Adrenal gland (tissue), 9 donors: ENCODE measurements at regions not wholly inside any gene's neighbourhood (a gene's known extent, or its start where the extent isn't known, plus 50 kb on each side); places are given as distances from the start of the nearest gene placed in this dataset.
"Not testable (repeated sequence)": the region's sequence is repeated elsewhere in the genome, so short reads cannot be mapped to it uniquely, and the experiment has no call there.

Experiments
- DNase-seq, 7 donors: peaks; one replicate each; pipeline ENCODE4 v3.0.0-alpha.2; 2019 to 2020
- H3K27ac ChIP-seq, 5 donors: fragments of 200-600 bp; sonication (generic) in 4 of 5; 1 replicate in 3 of 5; 2 replicates in 2 of 5; pipeline versions ENCODE4 v1.5.1 to v1.8.0; 2016 to 2020; ENCODE audit warnings: mild to moderate bottlenecking in 1 of 5
- H3K27me3 ChIP-seq: fragments of 200-600 bp; 2 replicates; pipeline ENCODE4 v1.8.0; 2021
- H3K36me3 ChIP-seq, 2 donors: fragments of 200-600 bp; replicated peaks in 1 of 2; 1 replicate in 1 of 2; 2 replicates in 1 of 2; pipeline versions ENCODE4 v1.5.1 to v1.8.0; 2018 to 2022
- H3K4me1 ChIP-seq, 2 donors: fragments of 200-600 bp; replicated peaks in 1 of 2; 1 replicate in 1 of 2; 2 replicates in 1 of 2; pipeline versions ENCODE4 v1.5.1 to v1.8.0; 2018 to 2021
- H3K4me3 ChIP-seq, 4 donors: fragments of 200-600 bp; sonication (generic) in 3 of 4; one replicate each; pipeline ENCODE4 v1.5.1; 2016 to 2018
- H3K9me3 ChIP-seq, 3 donors: fragments of 200-600 bp; sonication (generic) in 1 of 3; replicated peaks in 1 of 3; 1 replicate in 2 of 3; 2 replicates in 1 of 3; pipeline versions ENCODE4 v1.5.1 to v1.8.0; 2016 to 2021
- WGBS, 4 donors: extraction: QIAGEN DNeasy Blood & Tissue Kit in 2 of 4; methylation state at CpG; one replicate each; pipeline versions ENCODE4 v1.1.5 to v1.1.7; 2013 to 2017; 5-methylcytosine and 5-hydroxymethylcytosine counted together
- intact Hi-C, 2 donors: fragments of 100-400 bp; cut with DNase I; formaldehyde crosslinking; loops; one replicate each; pipeline versions ENCODE4 v1.14.1 to v1.15.0; 2022 to 2023
- donor health status: healthy with polysubstance abuse.
- donor health status: Bipolar disorder and iron deficiency.
- donor health status: DM: yes; HTN: yes; CAD: no.
- donor health status: DM: no; HTN: no; CAD: no.
- donor health status: DM: no; HTN: no; CAD: no.

DNA sequence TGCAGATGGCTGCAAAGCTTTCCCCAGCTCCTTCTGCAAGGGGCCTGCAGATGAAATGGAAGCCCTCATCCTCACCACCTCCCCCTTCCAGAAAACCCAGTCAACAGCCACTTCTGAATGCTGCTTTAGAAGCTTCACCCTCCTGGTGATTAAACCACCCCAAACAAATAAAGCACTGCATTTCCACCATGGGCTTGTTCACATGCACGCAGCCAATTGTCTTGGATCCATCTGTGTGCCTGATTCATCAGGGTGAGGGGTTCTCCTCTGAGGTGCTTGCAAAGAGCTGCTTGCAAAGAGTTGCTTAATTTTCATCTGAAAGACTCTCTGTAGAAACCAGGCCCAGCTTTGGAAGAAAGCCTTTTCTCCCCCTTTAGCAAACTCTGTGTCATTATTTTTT is 184.0 kb upstream of the OSBPL11 start:
- intact Hi-C loops, H3K27ac ChIP-seq, H3K9me3 ChIP-seq, H3K27me3 ChIP-seq, DNase-seq, H3K4me3 ChIP-seq, H3K4me1 ChIP-seq, H3K36me3 ChIP-seq: not testable (repeated sequence)
- WGBS, 4 donors, result 69 to 100% (median 84%) methylated on average over 1 of the region's 1 CpG

DNA sequence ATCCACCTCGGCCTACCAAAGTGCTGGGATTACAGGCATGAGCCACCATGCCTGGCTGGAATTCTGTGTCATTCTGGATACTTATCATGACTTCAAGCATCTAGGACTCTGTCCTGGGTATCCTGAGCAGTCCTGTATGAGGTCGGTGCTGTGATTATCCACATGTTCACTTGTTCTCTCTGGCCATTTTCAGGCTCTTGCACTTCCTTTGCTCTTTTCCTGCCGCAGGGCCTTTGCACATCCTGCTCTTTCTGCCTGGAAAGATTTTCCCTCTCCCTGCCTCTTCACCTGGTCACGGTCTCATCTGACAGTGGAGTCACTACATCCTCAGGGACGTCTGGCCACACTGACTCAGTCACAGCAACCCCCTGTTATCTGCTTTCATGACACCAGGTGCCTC is 184.6 kb upstream of the OSBPL11 start:
- H3K4me3 ChIP-seq, H3K27me3 ChIP-seq, H3K4me1 ChIP-seq, DNase-seq, H3K9me3 ChIP-seq, H3K36me3 ChIP-seq, intact Hi-C loops, H3K27ac ChIP-seq: not testable (repeated sequence)
- 79 to 91% (median 85%) methylated on average over 5 of the region's 5 CpGs for WGBS, 4 donors

DNA sequence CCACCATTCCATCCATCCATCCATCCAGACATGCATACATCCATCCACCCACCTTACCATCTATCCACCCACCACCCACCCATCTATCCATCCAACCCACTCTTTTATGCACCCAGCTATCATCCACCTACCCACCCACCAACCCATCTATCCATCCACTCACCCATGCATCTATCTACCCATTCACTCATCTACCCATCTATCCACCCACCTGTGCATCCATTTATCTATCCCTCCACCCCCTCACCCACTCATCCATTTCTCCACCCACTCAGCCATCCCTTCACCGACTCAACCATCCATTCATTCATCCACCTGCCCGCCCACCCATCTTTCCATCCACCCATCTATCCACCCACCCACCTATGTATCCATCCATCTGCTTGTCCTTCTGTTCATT is 186.4 kb upstream of the OSBPL11 start:
- intact Hi-C loops, H3K9me3 ChIP-seq, H3K36me3 ChIP-seq, H3K27ac ChIP-seq, H3K4me3 ChIP-seq, H3K27me3 ChIP-seq, DNase-seq, H3K4me1 ChIP-seq: not testable (repeated sequence)
- 79 to 94% (median 85%) methylated on average over 2 of the region's 2 CpGs for WGBS, 4 donors

DNA sequence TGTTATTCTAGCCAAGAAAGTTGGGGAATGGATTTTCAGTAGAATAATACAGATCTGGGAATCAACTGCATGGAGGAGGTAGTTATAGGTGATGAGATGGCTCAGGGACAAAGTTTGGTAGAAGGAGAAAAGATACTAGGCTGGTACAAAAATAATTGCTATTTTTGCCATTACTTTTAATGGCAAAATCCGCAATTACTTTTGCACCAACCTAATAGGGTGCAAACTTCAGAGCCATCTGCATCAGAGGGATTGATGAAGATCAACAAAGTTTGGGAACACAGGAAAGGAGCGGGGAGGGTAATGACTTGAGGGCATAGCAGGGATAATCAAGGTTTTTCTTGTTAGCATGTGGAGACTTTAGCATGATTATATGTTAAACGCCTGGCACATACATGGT is 178.7 kb upstream of the ROPN1B start:
- H3K36me3 ChIP-seq, intact Hi-C loops, H3K4me3 ChIP-seq, H3K27ac ChIP-seq, H3K4me1 ChIP-seq, H3K27me3 ChIP-seq, H3K9me3 ChIP-seq, DNase-seq: not testable (repeated sequence)
- 85 to 93% (median 89%) methylated on average over 3 of the region's 3 CpGs for whole genome bisulfite sequencing, 4 donors

DNA sequence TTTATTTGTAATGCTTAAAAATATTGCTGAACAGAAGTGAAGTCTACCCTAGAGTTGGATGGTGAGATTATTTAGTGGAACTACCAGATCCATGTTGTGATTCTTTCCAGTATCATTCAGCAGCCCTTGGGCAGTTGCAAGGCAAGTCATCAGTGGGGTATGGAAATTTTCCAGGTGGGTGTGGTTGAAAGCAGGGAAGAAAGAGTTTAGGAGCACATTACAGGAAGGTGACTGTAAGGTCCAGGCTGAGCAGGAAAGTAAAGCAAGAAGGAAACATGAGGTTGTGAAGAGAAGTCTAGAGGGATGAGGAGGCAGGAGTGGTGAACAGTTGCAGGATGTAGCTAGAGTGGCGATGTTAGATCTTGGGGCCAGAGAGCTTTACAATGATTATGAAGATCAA is 178.0 kb upstream of the ROPN1B start:
- H3K27me3 ChIP-seq, intact Hi-C loops, H3K36me3 ChIP-seq, H3K4me3 ChIP-seq, DNase-seq, H3K27ac ChIP-seq, H3K9me3 ChIP-seq, H3K4me1 ChIP-seq: not testable (repeated sequence)
- WGBS, 4 donors, result 87 to 100% (median 95%) methylated on average over 1 of the region's 1 CpG

DNA sequence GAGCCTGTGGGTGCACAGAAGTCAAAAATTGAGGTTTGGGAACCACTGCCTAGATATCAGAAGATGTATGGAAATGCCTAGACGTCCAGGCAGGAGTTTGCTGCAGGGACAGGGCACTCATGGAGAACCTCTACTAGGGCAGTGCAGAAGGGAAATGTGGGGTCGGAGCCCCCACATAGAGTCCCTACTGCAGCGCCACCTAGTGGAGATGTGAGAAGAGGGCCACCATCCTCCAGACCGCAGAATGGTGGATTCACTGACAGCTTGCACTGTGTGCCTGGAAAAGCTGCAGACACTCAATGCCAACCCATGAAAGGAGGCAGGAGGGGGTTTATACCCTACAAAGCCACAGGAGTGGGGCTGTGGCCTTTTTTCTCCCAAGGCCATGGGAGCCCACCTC is 159.0 kb upstream of the ROPN1B start:
- H3K27me3 ChIP-seq, H3K36me3 ChIP-seq, intact Hi-C loops, H3K27ac ChIP-seq, H3K4me1 ChIP-seq, H3K4me3 ChIP-seq, H3K9me3 ChIP-seq, DNase-seq: not testable (repeated sequence)
- WGBS, 4 donors, result 45 to 62% (median 59%) methylated on average over 4 of the region's 4 CpGs

DNA sequence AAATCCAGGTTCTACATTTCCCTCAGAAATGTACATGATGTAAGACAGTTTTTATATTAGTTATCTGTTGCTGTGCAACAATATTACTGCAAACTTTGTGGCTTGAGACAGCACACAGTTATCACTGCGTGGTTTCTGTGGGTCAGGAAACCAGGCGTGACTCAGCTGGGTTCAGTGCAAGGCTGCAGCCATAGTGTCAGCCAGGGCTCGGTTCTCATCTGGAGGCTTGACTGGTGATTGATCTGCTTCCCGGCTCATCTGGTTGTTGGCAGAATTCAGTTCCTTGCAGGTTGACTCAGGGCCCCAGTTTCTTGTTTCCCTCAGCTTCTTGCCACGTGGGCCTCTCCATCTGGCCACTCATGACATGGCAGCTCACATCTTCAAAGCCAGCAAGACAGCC is 146.8 kb upstream of the ROPN1B start:
- peak in 1 of 7 donors; percentile 32 for DNase-seq
- intact Hi-C loops, H3K27me3 ChIP-seq, H3K9me3 ChIP-seq, H3K36me3 ChIP-seq, H3K4me3 ChIP-seq, H3K4me1 ChIP-seq, H3K27ac ChIP-seq: not testable (repeated sequence)
- 39 to 59% (median 51%) methylated on average over 5 of the region's 5 CpGs for WGBS, 4 donors

DNA sequence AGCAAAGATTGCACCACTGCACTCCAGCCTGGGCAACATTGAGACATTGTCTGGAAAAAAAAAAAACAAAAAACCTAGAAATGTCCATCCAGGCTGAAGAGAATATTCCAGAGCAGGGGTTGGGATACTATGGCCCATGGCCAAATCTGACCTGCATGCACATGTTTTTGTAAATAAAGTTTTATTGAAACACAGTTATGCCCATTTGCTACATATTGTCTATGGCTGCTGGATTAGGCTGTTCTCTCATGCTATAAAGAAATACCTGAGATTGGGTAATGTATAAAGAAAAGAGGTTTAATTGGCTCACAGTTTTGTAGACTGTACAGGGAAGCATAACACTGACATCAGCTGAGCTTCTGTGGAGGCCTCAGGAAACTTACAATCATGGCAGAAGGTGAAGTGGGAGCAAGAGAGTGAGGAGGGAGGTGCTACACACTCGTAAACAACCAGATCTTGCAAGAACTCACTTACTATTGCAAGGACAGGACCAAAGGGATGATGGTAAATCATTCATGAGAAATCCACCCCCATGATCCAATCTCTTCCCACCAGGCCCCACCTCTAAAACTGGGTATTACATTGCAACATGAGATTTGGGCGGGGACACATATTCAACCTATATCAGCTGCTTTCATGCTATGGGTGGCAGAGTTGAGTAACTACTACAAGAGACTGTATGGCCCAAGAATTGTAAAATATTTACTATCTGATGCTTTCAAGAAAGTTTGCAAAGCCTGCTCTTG is 137.8 kb upstream of the ROPN1B start:
- WGBS, 4 donors, result 91 to 100% (median 96%) methylated on average over 2 of the region's 2 CpGs
- DNase-seq, H3K4me3 ChIP-seq, H3K36me3 ChIP-seq, H3K27ac ChIP-seq, intact Hi-C loops, H3K9me3 ChIP-seq, H3K4me1 ChIP-seq, H3K27me3 ChIP-seq: not testable (repeated sequence)

DNA sequence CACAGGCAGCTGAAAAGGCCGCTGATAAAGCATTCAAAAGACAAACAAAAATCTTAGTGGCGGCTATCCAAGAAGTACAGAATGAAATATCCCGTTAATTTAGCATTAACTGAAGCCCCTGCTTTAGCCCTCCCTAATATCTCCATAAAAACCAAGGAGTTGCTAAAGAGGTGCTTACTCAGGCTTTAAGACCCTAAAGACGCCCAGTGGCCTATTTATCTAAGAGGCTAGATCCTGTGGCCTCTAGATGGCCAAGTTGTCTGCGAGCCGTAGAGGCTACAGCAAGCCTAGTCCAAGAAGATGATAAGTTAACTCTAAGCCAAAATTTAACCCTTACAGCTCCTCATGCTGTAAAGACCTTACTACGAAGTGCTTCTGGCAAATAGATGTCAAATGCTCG is 133.4 kb upstream of the ROPN1B start:
- WGBS, 4 donors, result 62 to 77% (median 66%) methylated on average over 6 to 8 of the region's 8 CpGs
- H3K27ac ChIP-seq, result not testable (repeated sequence)

DNA sequence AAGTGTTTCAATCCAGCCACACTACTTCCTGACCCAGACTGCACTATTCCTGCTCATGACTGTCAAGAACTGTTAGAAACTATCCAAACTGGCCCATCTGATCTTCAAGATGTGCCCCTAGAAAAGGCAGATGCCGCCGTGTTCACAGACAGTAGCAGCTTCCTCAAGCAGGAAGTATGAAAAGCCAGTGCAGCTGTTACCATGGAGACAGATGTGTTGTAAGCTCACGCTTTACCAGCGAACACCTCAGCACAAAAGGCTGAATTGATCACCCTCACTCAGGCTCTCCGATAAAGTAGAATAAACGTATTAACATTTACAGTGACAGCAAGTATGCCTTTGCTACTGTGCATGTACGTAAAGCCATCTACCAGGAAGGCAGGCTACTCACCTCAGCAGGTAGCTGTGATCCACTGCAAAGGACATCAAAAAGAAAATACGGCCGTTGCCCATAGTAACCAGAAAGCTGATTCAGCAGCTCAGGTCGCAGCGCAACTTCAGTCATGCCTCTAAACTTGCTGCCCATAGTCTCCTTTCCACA is 132.9 kb upstream of the ROPN1B start:
- H3K4me1 ChIP-seq, result not testable (repeated sequence)
- peak in 1 of 7 donors; percentile 52 for DNase-seq

More for the DNA sequence above, 133.4 kb upstream of the ROPN1B start:
- H3K27me3 ChIP-seq, DNase-seq, H3K4me3 ChIP-seq, H3K4me1 ChIP-seq, intact Hi-C loops, H3K9me3 ChIP-seq, H3K36me3 ChIP-seq: not testable (repeated sequence)

DNA sequence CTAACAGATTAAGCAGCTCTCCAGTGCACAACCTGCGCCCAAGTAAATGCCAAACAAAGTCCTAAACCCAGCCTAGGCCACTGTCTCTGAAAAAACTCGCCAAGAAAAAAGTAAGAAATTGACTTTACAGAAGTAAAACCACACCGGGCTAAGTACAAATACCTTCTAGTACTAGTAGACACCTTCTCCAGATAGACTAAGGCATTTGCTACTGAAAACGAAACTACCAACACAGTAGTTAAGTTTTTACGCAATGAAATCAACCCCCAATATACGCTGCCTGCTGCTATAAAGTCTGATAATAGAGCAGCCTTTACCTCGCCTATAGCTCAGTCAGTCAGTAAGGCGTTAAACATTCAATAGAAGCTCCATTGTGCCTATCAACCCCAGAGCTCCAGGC is 132.2 kb upstream of the ROPN1B start:
- H3K27ac ChIP-seq, DNase-seq, H3K9me3 ChIP-seq, H3K4me1 ChIP-seq, H3K27me3 ChIP-seq, intact Hi-C loops, H3K4me3 ChIP-seq, H3K36me3 ChIP-seq: not testable (repeated sequence)
- WGBS, 4 donors, result 92 to 94% (median 92%) methylated on average over 7 to 8 of the region's 8 CpGs

More for the DNA sequence above, 132.9 kb upstream of the ROPN1B start:
- H3K9me3 ChIP-seq, H3K4me3 ChIP-seq, H3K27ac ChIP-seq, intact Hi-C loops, H3K27me3 ChIP-seq, H3K36me3 ChIP-seq: not testable (repeated sequence)
- WGBS, 4 donors, result 51 to 67% (median 55%) methylated on average over 11 of the region's 11 CpGs
